ENCODE measurements at regions not wholly inside any gene's neighbourhood (a gene's known extent, or its start where the extent isn't known, plus 50 kb on each side); places are given as distances from the start of the nearest gene placed in this dataset.

DNA sequence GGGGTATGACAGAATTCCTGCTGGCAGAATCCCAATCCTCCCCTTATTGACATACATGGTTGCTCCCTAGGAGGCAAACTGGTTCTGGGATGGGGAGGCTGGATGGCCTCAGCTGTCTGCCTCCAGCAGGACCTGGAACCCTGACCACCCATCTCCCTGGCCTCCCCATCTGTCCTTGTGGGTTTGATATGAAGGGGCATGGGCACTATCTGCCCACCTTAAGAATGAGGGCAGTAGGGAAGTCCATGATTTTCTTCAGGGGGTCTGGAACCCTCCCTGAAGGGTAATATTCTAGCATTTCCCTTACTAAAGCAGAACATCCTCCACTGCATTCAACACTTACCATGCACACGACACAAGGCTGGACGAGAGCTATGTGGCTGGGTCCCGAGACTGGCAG is 113.6 kb downstream of the VAPA start:
- dilution Hi-C loops (cut with HindIII; ENCODE audit: low sequenced_read_pairs, unreplicated experiment): no loop called here
- BruUV-seq (replicated peaks): no TSS peak

More for the DNA sequence above, 113.6 kb downstream of the VAPA start:
- Histone ChIP-seq H3K9ac (ENCODE audit: low read depth, low read length) (no peak overlapping the region), H3K9me3 (ENCODE audit: control insufficient read depth, insufficient read depth, low read length) (no peaks in the 10 kb centered on the region), H3K27ac (ENCODE audit: insufficient read depth, low read length) (no peak overlapping the region), H3K4me2 (ENCODE audit: low read depth, low read length) (no peak overlapping the region), H3K4me3 (ENCODE audit: insufficient read depth, low read depth, low read length) (no peak overlapping the region), H4K8ac (ENCODE audit: low read depth in 2 of 2, low read length in 2 of 2) (no peak overlapping the region), H2AK9ac (replicated peaks; ENCODE audit: low read depth, low read length, poor library complexity) (no peak overlapping the region), H2BK5ac (ENCODE audit: low read depth, low read length, poor library complexity, severe bottlenecking) (no peak overlapping the region), H2AFZ (replicated peaks; ENCODE audit: low read length, poor library complexity) (no peak overlapping the region), H3K9me1 (ENCODE audit: insufficient read depth, low read length) (no peaks in the 10 kb centered on the region), H4K91ac (ENCODE audit: insufficient read depth, low read depth, low read length) (no peak overlapping the region), H2BK120ac (ENCODE audit: low read depth, low read length) (no peak overlapping the region), H3K4ac (ENCODE audit: low read depth, low read length) (no peak overlapping the region), H3K79me1 (ENCODE audit: low read depth in 1 of 2, low read length in 2 of 2) (no peaks in the 10 kb centered on the region), H2BK15ac (ENCODE audit: low read depth, low read length) (no peak overlapping the region), H3K56ac (ENCODE audit: extremely low read depth, insufficient read depth, low read length) (no peak overlapping the region), H3K27me3 (ENCODE audit: control insufficient read depth, insufficient read depth, low read length) (peaks cover 10% of the 10 kb centered on the region), H3K23ac (ENCODE audit: low read depth, low read length) (no peak overlapping the region), H4K5ac (ENCODE audit: low read depth, low read length) (no peak overlapping the region), H3K14ac (replicated peaks; ENCODE audit: low read depth, low read length) (no peak overlapping the region), H2BK20ac (ENCODE audit: low read depth, low read length) (no peak overlapping the region), H3K18ac (ENCODE audit: low read depth, low read length) (no peak overlapping the region), H4K20me1 (ENCODE audit: insufficient read depth, low read length) (no peaks in the 10 kb centered on the region), H3K4me1 (ENCODE audit: control insufficient read depth, insufficient read depth, low read length) (no peaks in the 10 kb centered on the region), H3K36me3 (ENCODE audit: control insufficient read depth, insufficient read depth, low read length) (no peaks in the 10 kb centered on the region), H2AK5ac (ENCODE audit: low read depth, low read length) (peak overlapping the region; percentile 13; the same call in 1 of the 2 replicates)
- in situ Hi-C loops (cut with MboI; ENCODE audit: low sequenced_read_pairs): no loop called here
- TF ChIP-seq CHD1 (IDR thresholded peaks at IDR 0.05; ENCODE audit: low read depth, low read length): no peak
- TF ChIP-seq MAZ (IDR thresholded peaks at IDR 0.05; ENCODE audit: borderline replicate concordance, low read depth, low read length): no peak
- TF ChIP-seq NFE2L2 (IDR thresholded peaks at IDR 0.05; ENCODE audit: low read depth, low read length): no peak
- no peak for TF ChIP-seq MXI1 (IDR thresholded peaks at IDR 0.05; ENCODE audit: borderline replicate concordance, low read depth, low read length)
- no peak for TF ChIP-seq BHLHE40 (IDR thresholded peaks at IDR 0.05; ENCODE audit: low read depth, low read length)
- TF ChIP-seq, protein P1, sequence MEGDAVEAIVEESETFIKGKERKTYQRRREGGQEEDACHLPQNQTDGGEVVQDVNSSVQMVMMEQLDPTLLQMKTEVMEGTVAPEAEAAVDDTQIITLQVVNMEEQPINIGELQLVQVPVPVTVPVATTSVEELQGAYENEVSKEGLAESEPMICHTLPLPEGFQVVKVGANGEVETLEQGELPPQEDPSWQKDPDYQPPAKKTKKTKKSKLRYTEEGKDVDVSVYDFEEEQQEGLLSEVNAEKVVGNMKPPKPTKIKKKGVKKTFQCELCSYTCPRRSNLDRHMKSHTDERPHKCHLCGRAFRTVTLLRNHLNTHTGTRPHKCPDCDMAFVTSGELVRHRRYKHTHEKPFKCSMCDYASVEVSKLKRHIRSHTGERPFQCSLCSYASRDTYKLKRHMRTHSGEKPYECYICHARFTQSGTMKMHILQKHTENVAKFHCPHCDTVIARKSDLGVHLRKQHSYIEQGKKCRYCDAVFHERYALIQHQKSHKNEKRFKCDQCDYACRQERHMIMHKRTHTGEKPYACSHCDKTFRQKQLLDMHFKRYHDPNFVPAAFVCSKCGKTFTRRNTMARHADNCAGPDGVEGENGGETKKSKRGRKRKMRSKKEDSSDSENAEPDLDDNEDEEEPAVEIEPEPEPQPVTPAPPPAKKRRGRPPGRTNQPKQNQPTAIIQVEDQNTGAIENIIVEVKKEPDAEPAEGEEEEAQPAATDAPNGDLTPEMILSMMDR (conservative IDR thresholded peaks at IDR 0.05; ENCODE audit: low read depth, low read length): no peak
- TF ChIP-seq SMC3 (IDR thresholded peaks at IDR 0.05; ENCODE audit: low read depth, low read length): no peak
- intact Hi-C loops (cut with micrococcal nuclease): no loop called here
- no CpG with 5 or more reads among the region's 3 CpGs for WGBS, 2 experiments (ENCODE audit: extremely low coverage in 2 of 2, insufficient read length in 1 of 2)
- CTCF ChIA-PET: no interaction called here
- ATAC-seq (ENCODE audit: low read depth) (no peak), DNase-seq (no peak)
- POLR2A ChIA-PET (ENCODE audit: unreplicated experiment): no interaction called here

Data from IMR-90 (cell line).